Lower leg skin (tissue), 4 donors: ENCODE measurements at regions not wholly inside any gene's neighbourhood (a gene's known extent, or its start where the extent isn't known, plus 50 kb on each side); places are given as distances from the start of the nearest gene placed in this dataset.

Experiments
- DNase-seq, 2 donors: peaks; one replicate each; pipeline ENCODE4 v3.0.0-alpha.2; 2019; ENCODE audit warnings: low spot score in 2 of 2
- H3K4me3 ChIP-seq: fragments of 200-600 bp; sonication (generic); 2 replicates; pipeline ENCODE4 v1.5.1; 2017; ENCODE audit warnings: mild to moderate bottlenecking, low read depth; ENCODE audit not compliant: poor library complexity, severe bottlenecking
- POLR2A ChIP-seq, 2 donors: fragments of 450-650 bp; IDR thresholded peaks; one replicate each; pipeline ENCODE4 v1.6.1; 2016 to 2017; ENCODE audit warnings: antibody characterized with exemption in 2 of 2, mild to moderate bottlenecking in 1 of 2, moderate library complexity in 1 of 2
- WGBS, 2 donors: methylation state at CpG; one replicate each; pipeline ENCODE4 v1.1.5; 2018; 5-methylcytosine and 5-hydroxymethylcytosine counted together
- intact Hi-C: fragments of 100-400 bp; cut with DNase I; formaldehyde crosslinking; loops from one replicate; pipeline ENCODE4 v1.15.0; 2023; ENCODE audit warnings: low total_unique reads
- TF ChIP-seq, protein P1 (sequence below), 3 donors: fragments of 450-650 bp; IDR thresholded peaks; one replicate each; pipeline ENCODE4 v1.5.1; 2016; ENCODE audit warnings: antibody characterized with exemption in 3 of 3, mild to moderate bottlenecking in 3 of 3, moderate library complexity in 2 of 3

- no peak overlapping the region for H3K4me3 ChIP-seq
- intact Hi-C loops: no loop called here
- WGBS, 2 donors: 87 to 88% methylated on average over 13 of the region's 13 CpGs
- DNase-seq: no peak
- TF ChIP-seq, protein P1, sequence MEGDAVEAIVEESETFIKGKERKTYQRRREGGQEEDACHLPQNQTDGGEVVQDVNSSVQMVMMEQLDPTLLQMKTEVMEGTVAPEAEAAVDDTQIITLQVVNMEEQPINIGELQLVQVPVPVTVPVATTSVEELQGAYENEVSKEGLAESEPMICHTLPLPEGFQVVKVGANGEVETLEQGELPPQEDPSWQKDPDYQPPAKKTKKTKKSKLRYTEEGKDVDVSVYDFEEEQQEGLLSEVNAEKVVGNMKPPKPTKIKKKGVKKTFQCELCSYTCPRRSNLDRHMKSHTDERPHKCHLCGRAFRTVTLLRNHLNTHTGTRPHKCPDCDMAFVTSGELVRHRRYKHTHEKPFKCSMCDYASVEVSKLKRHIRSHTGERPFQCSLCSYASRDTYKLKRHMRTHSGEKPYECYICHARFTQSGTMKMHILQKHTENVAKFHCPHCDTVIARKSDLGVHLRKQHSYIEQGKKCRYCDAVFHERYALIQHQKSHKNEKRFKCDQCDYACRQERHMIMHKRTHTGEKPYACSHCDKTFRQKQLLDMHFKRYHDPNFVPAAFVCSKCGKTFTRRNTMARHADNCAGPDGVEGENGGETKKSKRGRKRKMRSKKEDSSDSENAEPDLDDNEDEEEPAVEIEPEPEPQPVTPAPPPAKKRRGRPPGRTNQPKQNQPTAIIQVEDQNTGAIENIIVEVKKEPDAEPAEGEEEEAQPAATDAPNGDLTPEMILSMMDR (IDR thresholded peaks at IDR 0.05): no peak
- no peak for TF ChIP-seq POLR2A (IDR thresholded peaks at IDR 0.05)
Measured at GRCh38 chr7:153286763-153287162, 527.2 kb downstream of the ACTR3B start.

DNA sequence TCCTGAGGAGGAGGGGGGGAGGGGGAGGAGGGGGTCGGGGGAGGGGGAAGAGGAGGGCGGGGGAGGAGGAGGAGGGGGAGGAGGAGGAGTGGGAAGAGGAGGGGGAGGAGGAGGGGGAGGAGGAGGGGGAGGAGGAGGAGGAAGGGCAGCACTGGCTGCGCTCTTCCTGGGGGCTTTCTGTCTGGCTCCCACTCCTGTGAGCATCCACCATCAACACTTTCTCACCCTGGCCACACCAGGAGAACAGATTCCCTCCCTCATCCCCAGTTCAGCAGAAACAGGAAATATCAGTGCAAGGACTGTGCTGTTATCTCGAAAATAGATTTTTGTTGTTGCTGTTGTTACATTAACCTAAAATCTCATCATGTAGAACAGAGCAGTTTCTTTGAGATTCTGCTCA is 530.5 kb downstream of the ACTR3B start:
- H3K4me3 ChIP-seq: no peak overlapping the region
- WGBS, 2 donors: 52 to 79% methylated on average over 2 to 4 of the region's 4 CpGs
- no peak for TF ChIP-seq POLR2A (IDR thresholded peaks at IDR 0.05)
- TF ChIP-seq, protein P1 (IDR thresholded peaks at IDR 0.05): no peak
- intact Hi-C loops: no loop called here
- DNase-seq: no peak

GRCh38 chr7:153297141-153297540 is 537.6 kb downstream of the ACTR3B start:
- no peak for TF ChIP-seq POLR2A (IDR thresholded peaks at IDR 0.05)
- TF ChIP-seq, protein P1 (IDR thresholded peaks at IDR 0.05): no peak
- no peak for DNase-seq
- intact Hi-C loops: no loop called here
- H3K4me3 ChIP-seq: no peak overlapping the region
- WGBS, 2 donors: 45 to 64% methylated on average over 7 of the region's 7 CpGs

- intact Hi-C loops: no loop called here
- WGBS, 2 donors: 81 to 90% methylated on average over 7 of the region's 7 CpGs
- no peak for DNase-seq
Measured at GRCh38 chr7:153301936-153302335, 542.4 kb downstream of the ACTR3B start.

DNA sequence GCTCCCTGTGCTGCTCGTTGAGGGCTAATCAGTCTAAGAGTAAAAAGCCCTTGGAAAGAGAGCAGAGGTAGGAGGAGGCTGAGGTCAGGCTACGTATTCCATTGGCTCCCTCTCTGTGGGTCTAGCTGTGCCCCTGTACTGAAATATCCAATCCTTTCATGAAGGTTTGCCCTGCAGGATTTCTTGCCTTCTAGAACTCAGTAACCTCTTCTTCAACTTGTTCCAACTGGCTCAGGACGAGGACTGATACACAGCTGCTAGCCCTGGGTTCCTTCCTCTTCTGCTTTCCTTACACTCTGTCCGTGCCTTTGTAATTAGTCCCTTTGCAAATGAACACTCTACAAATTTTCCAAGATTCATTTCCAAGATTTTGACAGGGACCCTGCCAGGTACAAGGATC is 560.5 kb downstream of the ACTR3B start:
- DNase-seq: no peak
- H3K4me3 ChIP-seq: no peak overlapping the region
- 12 to 16% methylated on average over 4 of the region's 4 CpGs for WGBS, 2 donors
- no peak for TF ChIP-seq POLR2A (IDR thresholded peaks at IDR 0.05)
- TF ChIP-seq, protein P1 (IDR thresholded peaks at IDR 0.05): no peak
- intact Hi-C loops: no loop called here

More at GRCh38 chr7:153301936-153302335, 542.4 kb downstream of the ACTR3B start:
- H3K4me3 ChIP-seq: no peak overlapping the region
- TF ChIP-seq, protein P1 (IDR thresholded peaks at IDR 0.05): no peak
- TF ChIP-seq POLR2A (IDR thresholded peaks at IDR 0.05): no peak

DNA sequence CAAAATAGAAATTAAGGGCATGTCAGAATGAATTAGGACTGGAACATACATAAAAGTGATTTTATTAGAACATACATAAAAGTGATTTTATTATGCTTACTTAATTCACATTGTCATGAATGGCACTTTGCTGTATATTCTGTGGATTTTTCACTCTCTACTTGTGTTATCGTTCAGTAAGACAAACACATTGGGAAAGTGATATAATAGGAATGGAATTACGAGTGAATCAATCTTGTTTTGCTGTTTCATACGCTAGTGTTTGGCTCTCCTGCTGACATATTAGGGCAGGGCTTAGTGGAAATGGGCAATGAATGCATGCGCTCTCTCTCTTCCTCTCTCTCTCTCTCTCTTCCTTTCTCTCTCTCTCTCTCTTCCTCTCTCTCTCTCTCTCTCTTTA is 561.1 kb downstream of the ACTR3B start:
- no peak overlapping the region for H3K4me3 ChIP-seq
- no peak for TF ChIP-seq POLR2A (IDR thresholded peaks at IDR 0.05)
- TF ChIP-seq, protein P1 (IDR thresholded peaks at IDR 0.05): no peak
- intact Hi-C loops: no loop called here
- WGBS, 2 donors: 31 to 34% methylated on average over 4 of the region's 4 CpGs
- no peak for DNase-seq
